ENCODE measurements at regions not wholly inside any gene's neighbourhood (a gene's known extent, or its start where the extent isn't known, plus 50 kb on each side); places are given as distances from the start of the nearest gene placed in this dataset.

- no peak for TF ChIP-seq CTCF (IDR thresholded peaks at IDR 0.05)
- no peak for TF ChIP-seq POLR2A (IDR thresholded peaks at IDR 0.05)
Observed at GRCh38 chr2:117378653-117379052, 435.8 kb upstream of the DDX18 start.

Data from Peyer's patch (tissue), 4 donors.